Mucosa of rectum (tissue), 2 donors: ENCODE measurements at regions not wholly inside any gene's neighbourhood (a gene's known extent, or its start where the extent isn't known, plus 50 kb on each side); places are given as distances from the start of the nearest gene placed in this dataset.
"Not testable (repeated sequence)": the region's sequence is repeated elsewhere in the genome, so short reads cannot be mapped to it uniquely, and the experiment has no call there.

ENCODE experiments used
- H3K27ac ChIP-seq, 2 donors: one replicate each; pipeline ENCODE4 v1.7.0; 2013; ENCODE audit warnings: inconsistent platforms in 2 of 2, low read depth in 2 of 2, low read length in 2 of 2
- H3K27me3 ChIP-seq, 2 donors: one replicate each; pipeline ENCODE4 v1.7.0; 2013; ENCODE audit warnings: low read length in 2 of 2; ENCODE audit not compliant: control insufficient read depth in 2 of 2, insufficient read depth in 2 of 2
- H3K36me3 ChIP-seq, 2 donors: one replicate each; pipeline ENCODE4 v1.7.0; 2013; ENCODE audit warnings: low read length in 2 of 2; ENCODE audit not compliant: control insufficient read depth in 2 of 2, insufficient read depth in 2 of 2
- H3K4me1 ChIP-seq, 2 donors: one replicate each; pipeline ENCODE4 v1.7.0; 2013; ENCODE audit warnings: low read length in 2 of 2, mild to moderate bottlenecking in 1 of 2; ENCODE audit not compliant: control insufficient read depth in 2 of 2, insufficient read depth in 2 of 2
- H3K4me3 ChIP-seq, 2 donors: one replicate each; pipeline ENCODE4 v1.7.0; 2013; ENCODE audit warnings: low read length in 2 of 2
- H3K9ac ChIP-seq, 2 donors: one replicate each; pipeline ENCODE4 v1.7.0; 2013; ENCODE audit warnings: low read length in 2 of 2, low read depth in 1 of 2, mild to moderate bottlenecking in 1 of 2
- H3K9me3 ChIP-seq, 2 donors: one replicate each; pipeline ENCODE4 v1.7.0; 2013; ENCODE audit warnings: low read length in 2 of 2; ENCODE audit not compliant: control insufficient read depth in 2 of 2
- donor health status: healthy.
- donor health status: Normal muscosa, but diverticular disease.

DNA sequence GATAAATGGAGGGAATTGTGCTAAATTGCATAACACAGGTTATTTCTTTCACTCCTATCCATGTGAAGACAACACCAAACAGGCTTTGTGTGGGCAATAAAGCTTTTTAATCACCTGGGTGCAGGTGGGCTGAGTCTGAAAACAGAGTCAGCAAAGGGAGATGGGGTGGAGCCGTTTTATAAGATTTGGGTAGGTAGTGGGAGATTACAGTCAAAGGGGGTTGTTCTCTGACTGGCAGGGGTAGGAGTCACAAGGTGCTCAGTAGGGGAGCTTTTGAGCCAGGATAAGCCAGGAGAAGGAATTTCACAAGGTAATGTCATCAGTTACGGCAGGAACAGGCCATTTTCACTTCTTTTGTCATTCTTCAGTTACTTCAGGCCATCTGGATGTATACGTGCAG, 358.8 kb upstream of the LRP1B start:
- H3K9ac ChIP-seq, H3K27me3 ChIP-seq, H3K4me3 ChIP-seq, H3K27ac ChIP-seq, H3K36me3 ChIP-seq, H3K4me1 ChIP-seq, H3K9me3 ChIP-seq: not testable (repeated sequence)

DNA sequence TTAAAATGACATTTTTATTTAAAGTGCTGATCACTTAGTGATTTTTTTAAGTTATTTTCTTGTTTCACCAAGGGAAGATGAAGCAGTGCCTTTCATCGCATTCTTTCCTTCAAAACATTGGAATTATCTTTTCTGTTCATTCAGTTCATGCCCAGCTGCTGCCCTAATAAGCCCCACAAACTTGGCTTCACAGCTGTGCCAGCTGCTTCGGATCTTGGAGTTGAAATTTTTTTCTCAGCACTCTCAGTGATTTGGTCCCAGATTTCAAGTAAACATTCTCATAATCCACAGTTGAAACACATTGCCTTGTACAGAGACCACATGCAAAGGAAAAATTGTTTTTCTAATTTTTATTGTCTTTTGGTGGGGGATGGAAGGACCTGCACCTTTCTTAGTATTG, 353.3 kb upstream of the LRP1B start:
- no peaks in the 10 kb centered on the region for H3K36me3 ChIP-seq
- no peak overlapping the region for H3K9ac ChIP-seq
- no peak overlapping the region for H3K4me3 ChIP-seq
- H3K27me3 ChIP-seq, result no peaks in the 10 kb centered on the region
- peaks cover 0 to 3% of the 10 kb centered on the region in 2 donors for H3K9me3 ChIP-seq
- H3K27ac ChIP-seq, result no peak overlapping the region
- no peaks in the 10 kb centered on the region for H3K4me1 ChIP-seq

- Histone ChIP-seq H3K9ac (no peak overlapping the region), H3K27ac (no peak overlapping the region), H3K4me1 (no peaks in the 10 kb centered on the region), H3K36me3 (no peaks in the 10 kb centered on the region), H3K9me3 (peaks cover 0 to 3% of the 10 kb centered on the region in 2 donors), H3K4me3 (no peak overlapping the region), H3K27me3 (no peaks in the 10 kb centered on the region)
Observed at GRCh38 chr2:142483653-142484052, 352.8 kb upstream of the LRP1B start.

DNA sequence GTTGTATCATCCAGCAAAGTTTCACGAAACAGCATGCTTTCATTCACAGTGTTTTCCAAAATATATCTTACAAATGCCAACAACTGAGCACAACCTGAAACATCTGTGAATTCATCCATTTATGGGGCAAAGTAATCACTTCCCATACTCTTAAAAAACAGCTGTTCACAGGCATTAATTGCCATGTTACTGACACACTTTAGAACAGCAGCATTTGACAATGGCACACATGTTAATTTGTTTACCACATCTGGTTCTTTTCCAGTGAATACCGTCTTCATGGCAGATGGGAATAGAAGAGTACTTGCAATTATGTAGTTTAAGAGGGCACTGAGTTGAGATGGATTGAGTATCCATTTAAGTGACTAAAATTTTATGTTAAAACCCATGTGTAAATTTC, 347.4 kb upstream of the LRP1B start:
- Histone ChIP-seq H3K9me3 (no peaks in the 10 kb centered on the region), H3K36me3 (no peaks in the 10 kb centered on the region), H3K4me3 (no peak overlapping the region), H3K9ac (no peak overlapping the region), H3K27me3 (peaks cover 0 to 3% of the 10 kb centered on the region in 2 donors), H3K4me1 (no peaks in the 10 kb centered on the region), H3K27ac (no peak overlapping the region)

- Histone ChIP-seq H3K9ac (no peak overlapping the region), H3K27ac (no peak overlapping the region), H3K4me1 (no peaks in the 10 kb centered on the region), H3K4me3 (no peak overlapping the region), H3K36me3 (no peaks in the 10 kb centered on the region), H3K27me3 (no peaks in the 10 kb centered on the region), H3K9me3 (no peaks in the 10 kb centered on the region)
Observed at GRCh38 chr2:142472382-142472781, 341.6 kb upstream of the LRP1B start.

DNA sequence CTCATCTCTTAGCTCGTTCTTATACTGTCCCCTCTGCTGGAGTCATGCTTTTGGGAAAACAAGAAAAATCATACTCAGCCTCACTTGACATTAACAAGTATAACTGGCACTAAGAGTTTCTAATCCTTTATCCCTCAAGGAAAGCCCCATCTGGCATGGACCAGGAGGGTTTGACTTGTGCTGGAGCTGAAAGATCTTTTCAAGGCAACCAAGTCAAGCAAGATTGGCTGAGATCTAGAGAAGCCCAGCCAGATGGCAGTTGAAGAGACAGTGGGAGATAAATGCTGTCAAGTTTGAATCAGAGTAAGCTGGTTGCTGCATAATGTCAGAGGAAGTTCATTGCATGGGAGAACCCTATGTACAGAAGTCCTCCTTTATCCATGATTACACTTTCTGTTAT, 336.5 kb upstream of the LRP1B start:
- no peak overlapping the region for H3K27ac ChIP-seq
- no peaks in the 10 kb centered on the region for H3K9me3 ChIP-seq
- H3K4me1 ChIP-seq, result no peaks in the 10 kb centered on the region
- H3K9ac ChIP-seq, result no peak overlapping the region
- no peak overlapping the region for H3K4me3 ChIP-seq
- no peaks in the 10 kb centered on the region for H3K36me3 ChIP-seq
- no peaks in the 10 kb centered on the region for H3K27me3 ChIP-seq

DNA sequence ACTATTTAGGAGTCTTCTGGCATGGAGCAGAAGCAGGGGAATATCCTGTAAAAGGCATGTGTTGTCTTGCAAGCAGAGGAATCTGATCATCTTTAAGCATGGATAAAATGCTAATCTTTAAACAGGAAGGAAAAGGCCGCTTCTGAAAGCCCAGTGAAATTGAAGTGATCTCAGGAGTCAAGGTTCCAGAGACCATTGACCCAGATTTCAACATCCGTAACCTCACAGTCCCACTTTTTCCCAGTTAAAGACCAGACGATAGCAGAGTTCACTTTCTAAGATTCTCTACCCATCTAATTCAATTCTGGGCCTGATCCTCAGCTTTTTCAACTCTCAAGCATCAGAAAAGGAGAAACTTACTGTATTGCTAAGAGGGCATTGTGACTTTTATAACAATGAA, 332.2 kb upstream of the LRP1B start:
- Histone ChIP-seq H3K27ac (no peak overlapping the region), H3K9me3 (no peaks in the 10 kb centered on the region), H3K9ac (no peak overlapping the region), H3K27me3 (no peaks in the 10 kb centered on the region), H3K36me3 (no peaks in the 10 kb centered on the region), H3K4me1 (no peaks in the 10 kb centered on the region), H3K4me3 (no peak overlapping the region)

GRCh38 chr2:142462306-142462705, 331.5 kb upstream of the LRP1B start:
- H3K27me3 ChIP-seq, result no peaks in the 10 kb centered on the region
- no peaks in the 10 kb centered on the region for H3K9me3 ChIP-seq
- H3K4me3 ChIP-seq, result no peak overlapping the region
- no peaks in the 10 kb centered on the region for H3K36me3 ChIP-seq
- H3K4me1 ChIP-seq, result no peaks in the 10 kb centered on the region
- no peak overlapping the region for H3K9ac ChIP-seq
- H3K27ac ChIP-seq, result no peak overlapping the region

DNA sequence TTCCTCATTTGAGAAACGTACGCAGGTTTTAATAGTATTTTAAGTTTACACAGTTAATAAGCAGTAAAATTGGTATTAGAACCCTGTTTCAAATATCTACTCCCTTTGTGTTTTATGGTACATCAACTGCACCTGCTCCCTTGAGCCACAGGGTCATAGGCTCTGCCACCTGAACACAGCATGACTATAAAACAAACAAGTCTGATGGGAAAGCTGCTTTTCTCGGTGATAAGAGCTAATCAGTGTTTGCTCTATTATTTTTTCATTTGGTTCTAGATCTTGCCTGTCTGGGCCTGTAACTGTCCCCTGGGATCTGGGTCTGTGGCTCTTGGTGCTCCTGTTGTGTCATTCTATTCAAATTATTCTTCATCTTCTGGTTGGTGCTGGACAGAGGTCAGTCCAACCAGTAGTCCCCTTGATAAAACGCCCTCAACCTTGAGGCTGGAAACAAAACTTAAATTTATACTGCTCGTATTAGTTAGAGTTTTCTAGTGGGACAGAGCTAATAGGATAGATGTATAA, 314.8 kb upstream of the LRP1B start:
- H3K4me1 ChIP-seq, result no peaks in the 10 kb centered on the region
- no peak overlapping the region for H3K9ac ChIP-seq
- H3K9me3 ChIP-seq, result no peaks in the 10 kb centered on the region
- no peaks in the 10 kb centered on the region for H3K36me3 ChIP-seq
- H3K27ac ChIP-seq, result no peak overlapping the region
- H3K4me3 ChIP-seq, result no peak overlapping the region
- H3K27me3 ChIP-seq, result no peaks in the 10 kb centered on the region

DNA sequence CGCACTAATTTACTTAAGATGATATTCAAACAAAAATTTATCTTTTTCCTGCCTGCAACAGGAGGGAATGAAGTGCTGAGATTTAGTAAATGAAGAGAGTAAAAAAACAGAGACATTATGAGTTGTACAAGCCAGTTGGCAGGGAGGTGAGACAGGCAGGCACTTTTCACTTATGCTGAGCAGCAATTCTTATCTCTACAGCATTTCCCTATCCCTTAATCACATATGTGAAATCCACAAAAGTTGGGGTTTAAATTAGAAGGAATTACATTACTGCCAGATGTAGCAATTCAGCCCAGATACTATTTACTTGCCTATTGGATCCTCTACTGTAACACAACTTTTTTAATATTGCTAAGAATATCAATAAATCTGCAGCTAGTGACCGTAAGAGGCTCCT, 314.2 kb upstream of the LRP1B start:
- Histone ChIP-seq H3K27ac (no peak overlapping the region), H3K4me3 (no peak overlapping the region), H3K27me3 (no peaks in the 10 kb centered on the region), H3K9me3 (no peaks in the 10 kb centered on the region), H3K9ac (no peak overlapping the region), H3K4me1 (no peaks in the 10 kb centered on the region), H3K36me3 (no peaks in the 10 kb centered on the region)

DNA sequence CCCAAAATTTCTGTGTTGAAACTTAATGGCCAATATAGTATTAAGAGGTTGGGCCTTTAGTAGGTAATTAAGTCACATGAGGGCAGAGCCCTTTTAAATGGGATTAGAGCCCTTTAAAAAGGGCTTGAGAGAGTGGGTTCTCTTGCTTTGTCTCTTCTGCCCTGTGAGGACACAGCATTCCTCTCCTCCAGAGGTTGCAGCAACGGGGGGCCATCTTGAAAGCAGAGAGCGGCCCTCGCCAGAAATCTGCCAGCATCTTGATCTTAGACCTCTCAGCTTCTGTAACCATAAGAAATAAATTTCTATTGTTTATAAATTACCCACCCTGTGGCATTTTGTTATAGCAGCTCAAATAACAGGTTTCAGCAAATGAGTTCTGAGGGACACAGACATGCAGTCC, 305.0 kb upstream of the LRP1B start:
- Histone ChIP-seq H3K4me1 (no peaks in the 10 kb centered on the region), H3K9ac (no peak overlapping the region), H3K27me3 (no peaks in the 10 kb centered on the region), H3K9me3 (no peaks in the 10 kb centered on the region), H3K36me3 (no peaks in the 10 kb centered on the region), H3K27ac (no peak overlapping the region), H3K4me3 (no peak overlapping the region)
